ENCODE measurements at regions not wholly inside any gene's neighbourhood (a gene's known extent, or its start where the extent isn't known, plus 50 kb on each side); places are given as distances from the start of the nearest gene placed in this dataset.

- no peak overlapping the region for H3K4me3 ChIP-seq (ENCODE audit: severe bottlenecking)
- ATAC-seq (ENCODE audit: low read depth) (no peak), DNase-seq (ENCODE audit: low spot score) (no peak)
- no peaks in the 10 kb centered on the region for H3K4me1 ChIP-seq (ENCODE audit: insufficient read depth, poor library complexity, severe bottlenecking)
- H3K27ac ChIP-seq (ENCODE audit: poor library complexity, severe bottlenecking) = no peak overlapping the region
- H3K36me3 ChIP-seq (ENCODE audit: low read depth) = no peaks in the 10 kb centered on the region
- no peaks in the 10 kb centered on the region for H3K9me3 ChIP-seq (ENCODE audit: severe bottlenecking)
- H3K27me3 ChIP-seq (ENCODE audit: insufficient read depth, poor library complexity, severe bottlenecking) = no peaks in the 10 kb centered on the region
- no peak for TF ChIP-seq CTCF (IDR thresholded peaks at IDR 0.05; ENCODE audit: poor library complexity, severe bottlenecking)
Measured at GRCh38 chr3:72093992-72094334, 309.0 kb upstream of the PROK2 start.

GRCh38 chr3:72093270-72093991, 308.5 kb upstream of the PROK2 start:
- Histone ChIP-seq H3K27ac (ENCODE audit: poor library complexity, severe bottlenecking) (no peak overlapping the region), H3K27me3 (ENCODE audit: insufficient read depth, poor library complexity, severe bottlenecking) (no peaks in the 10 kb centered on the region), H3K9me3 (ENCODE audit: severe bottlenecking) (no peaks in the 10 kb centered on the region), H3K4me3 (ENCODE audit: severe bottlenecking) (no peak overlapping the region), H3K4me1 (ENCODE audit: insufficient read depth, poor library complexity, severe bottlenecking) (no peaks in the 10 kb centered on the region), H3K36me3 (ENCODE audit: low read depth) (no peaks in the 10 kb centered on the region)
- no peak for ATAC-seq (ENCODE audit: low read depth)
- DNase-seq (ENCODE audit: low spot score) = no peak
- no peak for TF ChIP-seq CTCF (IDR thresholded peaks at IDR 0.05; ENCODE audit: poor library complexity, severe bottlenecking)

- DNase-seq (ENCODE audit: low spot score) = no peak
- Histone ChIP-seq H3K36me3 (ENCODE audit: low read depth) (no peaks in the 10 kb centered on the region), H3K27ac (ENCODE audit: poor library complexity, severe bottlenecking) (no peak overlapping the region), H3K9me3 (ENCODE audit: severe bottlenecking) (no peaks in the 10 kb centered on the region), H3K27me3 (ENCODE audit: insufficient read depth, poor library complexity, severe bottlenecking) (no peaks in the 10 kb centered on the region), H3K4me3 (ENCODE audit: severe bottlenecking) (no peak overlapping the region), H3K4me1 (ENCODE audit: insufficient read depth, poor library complexity, severe bottlenecking) (no peaks in the 10 kb centered on the region)
- no peak for ATAC-seq (ENCODE audit: low read depth)
- no peak for TF ChIP-seq CTCF (IDR thresholded peaks at IDR 0.05; ENCODE audit: poor library complexity, severe bottlenecking)
Measured at GRCh38 chr3:72092778-72093177, 307.8 kb upstream of the PROK2 start.

GRCh38 chr3:72088486-72089025, 303.6 kb upstream of the PROK2 start:
- Histone ChIP-seq H3K36me3 (ENCODE audit: low read depth) (no peaks in the 10 kb centered on the region), H3K27ac (ENCODE audit: poor library complexity, severe bottlenecking) (no peak overlapping the region), H3K9me3 (ENCODE audit: severe bottlenecking) (no peaks in the 10 kb centered on the region), H3K4me1 (ENCODE audit: insufficient read depth, poor library complexity, severe bottlenecking) (no peaks in the 10 kb centered on the region), H3K27me3 (ENCODE audit: insufficient read depth, poor library complexity, severe bottlenecking) (no peaks in the 10 kb centered on the region), H3K4me3 (ENCODE audit: severe bottlenecking) (no peak overlapping the region)
- TF ChIP-seq CTCF (IDR thresholded peaks at IDR 0.05; ENCODE audit: poor library complexity, severe bottlenecking) = no peak
- no peak for ATAC-seq (ENCODE audit: low read depth)
- DNase-seq (ENCODE audit: low spot score) = no peak

- H3K36me3 ChIP-seq (ENCODE audit: low read depth) = no peaks in the 10 kb centered on the region
- H3K27me3 ChIP-seq (ENCODE audit: insufficient read depth, poor library complexity, severe bottlenecking) = no peaks in the 10 kb centered on the region
- H3K9me3 ChIP-seq (ENCODE audit: severe bottlenecking) = no peaks in the 10 kb centered on the region
- H3K4me3 ChIP-seq (ENCODE audit: severe bottlenecking) = no peak overlapping the region
- no peak for ATAC-seq (ENCODE audit: low read depth)
- H3K4me1 ChIP-seq (ENCODE audit: insufficient read depth, poor library complexity, severe bottlenecking) = no peaks in the 10 kb centered on the region
- TF ChIP-seq CTCF (IDR thresholded peaks at IDR 0.05; ENCODE audit: poor library complexity, severe bottlenecking) = no peak
- no peak for DNase-seq (ENCODE audit: low spot score)
- H3K27ac ChIP-seq (ENCODE audit: poor library complexity, severe bottlenecking) = no peak overlapping the region
Measured at GRCh38 chr3:72087420-72087819, 302.5 kb upstream of the PROK2 start.
